Neural progenitor cell (in vitro differentiated cells): ENCODE measurements at regions not wholly inside any gene's neighbourhood (a gene's known extent, or its start where the extent isn't known, plus 50 kb on each side); places are given as distances from the start of the nearest gene placed in this dataset.

ENCODE experiments used
- CTCF ChIP-seq: fragments of 200-600 bp; sonication (generic); IDR thresholded peaks from 2 replicates; pipeline ENCODE4 v1.5.1; 2017; ENCODE audit warnings: antibody characterized with exemption, mild to moderate bottlenecking
- EZH2 ChIP-seq: fragments of 200-600 bp; sonication (generic); IDR thresholded peaks from 2 replicates; pipeline ENCODE4 v1.6.1; 2017; ENCODE audit warnings: antibody characterized with exemption, mild to moderate bottlenecking, moderate library complexity

- no peak for TF ChIP-seq CTCF
- TF ChIP-seq EZH2, result no peak
Observed at GRCh38 chr1:36673202-36673601, 190.5 kb upstream of the CSF3R start.
